NCI-H510A treated with DMSO at 0.1 percent for 48 hours (cell line): ENCODE measurements at regions not wholly inside any gene's neighbourhood (a gene's known extent, or its start where the extent isn't known, plus 50 kb on each side); places are given as distances from the start of the nearest gene placed in this dataset.

ENCODE experiments used
- DNase-seq: peaks from one replicate; lab custom pipeline; 2025; lab: John Stamatoyannopoulos, UW

DNA sequence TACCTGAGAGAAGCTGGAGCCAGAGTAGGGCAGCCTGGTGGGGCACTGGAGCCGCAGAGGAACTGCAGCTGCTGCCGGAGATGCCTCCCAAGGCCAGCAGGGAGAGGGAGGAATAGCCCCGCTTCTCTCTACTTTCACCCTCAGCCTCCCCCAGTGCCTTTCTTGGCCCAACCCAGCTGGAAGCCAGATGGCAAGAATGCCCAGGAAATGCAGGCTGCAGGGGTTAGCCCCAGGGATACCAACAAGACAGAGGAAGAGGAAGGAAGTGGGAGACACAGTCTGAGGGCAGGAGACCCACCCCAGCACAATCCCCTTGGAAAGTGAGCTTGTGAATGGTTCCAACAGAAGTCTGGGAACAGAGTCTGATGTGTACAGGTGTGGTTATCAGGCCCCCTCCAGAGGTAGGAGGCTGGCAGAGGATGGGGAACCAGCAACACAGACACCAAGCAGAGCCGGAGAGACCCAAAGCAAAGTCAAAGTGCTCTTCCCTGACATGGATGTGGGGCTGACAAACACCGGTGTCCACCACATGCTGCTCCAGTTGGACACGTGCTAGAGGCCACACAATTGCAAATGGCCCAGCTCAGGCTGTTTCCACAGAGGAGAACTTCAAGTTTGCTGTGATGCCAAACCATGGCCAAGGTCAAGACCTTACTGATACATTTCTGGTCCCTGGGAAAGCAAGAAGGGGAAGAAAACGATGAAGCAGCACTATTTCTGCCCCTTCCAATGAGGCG lies 418.8 kb upstream of the PROK2 start:
- DNase-seq, result no peak

DNA sequence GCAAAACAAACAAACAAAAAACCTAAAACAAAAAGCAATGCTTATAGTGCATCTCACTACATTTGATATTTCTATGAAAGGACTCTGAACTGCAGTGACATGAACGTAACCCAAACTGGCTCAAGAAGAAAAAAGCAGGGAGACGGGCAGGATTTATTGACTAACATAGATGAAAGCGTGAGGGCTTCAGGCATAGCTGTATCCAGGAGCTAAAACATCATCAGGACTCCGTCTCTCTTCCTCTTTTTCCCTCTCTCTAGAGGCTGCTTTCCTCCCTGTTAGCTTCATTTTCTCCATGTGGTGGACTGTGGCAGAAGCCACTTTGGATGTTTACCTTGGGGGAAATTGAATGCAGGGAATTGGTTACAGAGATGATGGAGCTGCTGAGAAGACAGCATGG lies 418.2 kb upstream of the PROK2 start:
- no peak for DNase-seq

GRCh38 chr3:72200332-72200731 lies 415.4 kb upstream of the PROK2 start:
- DNase-seq, result no peak

GRCh38 chr3:72199530-72199929 lies 414.6 kb upstream of the PROK2 start:
- DNase-seq, result no peak

- no peak for DNase-seq
Measured at GRCh38 chr3:72196377-72196929, 411.5 kb upstream of the PROK2 start.

GRCh38 chr3:72195895-72196294 lies 410.9 kb upstream of the PROK2 start:
- DNase-seq, result peak; percentile 2

DNA sequence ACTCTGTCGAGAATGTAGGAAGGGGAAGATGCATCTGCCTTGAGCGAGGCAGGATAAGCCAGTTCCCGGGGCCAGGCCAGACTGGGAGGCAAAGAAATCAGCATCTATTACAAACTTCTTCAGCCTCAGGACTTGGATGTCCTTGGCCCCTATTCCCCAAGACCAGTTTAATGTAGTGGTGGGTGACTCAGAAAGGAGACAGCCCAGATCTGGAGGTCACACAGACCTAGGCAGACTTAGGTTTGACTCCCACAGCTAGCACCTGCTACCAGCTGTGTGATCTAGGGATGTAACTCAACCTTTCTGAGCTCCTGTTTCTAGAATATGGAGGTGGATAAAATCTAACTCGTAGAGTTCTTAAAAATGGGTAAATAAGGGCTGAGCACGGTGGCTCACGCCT lies 409.5 kb upstream of the PROK2 start:
- no peak for DNase-seq

- DNase-seq, result no peak
Measured at GRCh38 chr3:72193771-72194430, 409.0 kb upstream of the PROK2 start.

DNA sequence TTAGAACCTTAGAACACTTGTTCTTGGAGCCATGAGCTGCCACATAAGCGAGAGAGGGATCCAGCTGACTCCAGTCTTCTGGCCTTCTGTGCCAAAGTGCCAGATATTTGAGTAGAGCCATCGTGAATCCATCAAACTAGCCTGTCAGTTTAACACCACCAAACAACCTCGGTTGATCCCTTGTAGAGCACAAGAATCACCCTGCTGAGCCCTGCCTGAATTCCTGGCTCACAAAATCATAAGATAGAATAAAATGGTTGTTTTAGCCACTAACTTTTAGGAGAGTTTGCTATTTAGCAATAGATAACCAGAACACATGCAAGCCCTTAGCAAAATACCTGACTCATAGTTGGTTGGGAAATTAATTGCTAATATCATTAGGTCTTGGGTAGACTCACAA lies 407.6 kb upstream of the PROK2 start:
- DNase-seq, result no peak

- DNase-seq, result no peak
Measured at GRCh38 chr3:72191209-72191960, 406.4 kb upstream of the PROK2 start.

DNA sequence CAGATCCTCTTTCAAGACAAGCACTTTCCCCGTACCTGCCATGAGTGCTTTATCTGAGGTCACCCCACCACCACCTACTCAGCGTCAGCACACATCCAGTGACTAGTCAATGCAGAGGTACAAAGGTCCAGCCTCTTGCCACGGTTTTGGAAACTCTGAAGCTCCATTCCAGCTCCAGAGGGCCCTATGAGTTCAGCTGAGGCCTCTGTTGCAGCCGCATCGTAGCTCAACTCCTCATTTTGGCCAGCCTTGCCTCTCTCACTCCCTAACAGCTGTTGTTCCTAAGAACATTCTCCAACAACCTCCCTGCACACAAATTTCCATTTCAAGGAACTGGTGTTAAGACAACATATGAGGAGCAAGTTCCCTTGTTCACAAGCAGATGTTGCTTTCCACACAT lies 405.1 kb upstream of the PROK2 start:
- DNase-seq, result no peak

DNA sequence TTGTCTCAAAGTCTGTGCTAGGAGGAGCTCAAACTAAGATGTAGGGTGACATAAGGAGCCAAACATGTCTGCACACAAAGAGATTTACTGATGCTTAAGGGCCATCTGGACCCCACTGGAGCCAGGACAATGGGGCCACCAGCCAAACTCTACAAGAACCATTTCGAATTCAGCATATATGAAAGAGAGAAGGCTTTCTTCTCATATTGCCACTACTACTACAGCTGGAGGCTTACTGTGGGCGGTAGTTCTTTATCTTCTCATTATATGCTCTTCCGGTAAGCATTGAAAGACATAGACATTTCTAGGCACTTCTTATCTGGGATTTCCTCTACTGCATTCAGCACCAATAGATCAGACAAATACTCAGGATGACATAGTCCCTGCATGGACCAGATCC lies 404.4 kb upstream of the PROK2 start:
- no peak for DNase-seq

DNA sequence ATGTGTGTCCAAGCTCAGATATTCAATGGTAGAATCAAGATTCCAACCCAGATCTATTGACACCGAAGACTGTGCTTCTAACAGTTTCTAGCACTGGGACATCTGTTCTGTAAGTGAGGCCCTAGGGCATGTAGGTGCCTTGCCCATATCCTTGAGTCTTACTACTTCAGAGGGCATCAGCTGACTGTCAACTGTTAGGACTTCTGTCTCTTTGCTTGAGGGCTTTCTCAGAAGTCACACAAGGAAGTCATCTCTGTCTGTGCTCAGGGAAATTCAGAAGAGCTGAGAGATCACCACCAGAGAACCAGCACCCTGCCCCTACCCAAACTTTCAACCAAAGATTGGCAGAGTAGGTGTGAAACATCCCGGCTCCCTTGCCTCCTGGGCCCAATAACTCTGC lies 403.6 kb upstream of the PROK2 start:
- DNase-seq, result no peak

- no peak for DNase-seq
Measured at GRCh38 chr3:72187131-72187530, 402.2 kb upstream of the PROK2 start.

- DNase-seq, result no peak
Measured at GRCh38 chr3:72186400-72186855, 401.5 kb upstream of the PROK2 start.

GRCh38 chr3:72185549-72186399 lies 400.8 kb upstream of the PROK2 start:
- no peak for DNase-seq

- no peak for DNase-seq
Measured at GRCh38 chr3:72183489-72183888, 398.5 kb upstream of the PROK2 start.

DNA sequence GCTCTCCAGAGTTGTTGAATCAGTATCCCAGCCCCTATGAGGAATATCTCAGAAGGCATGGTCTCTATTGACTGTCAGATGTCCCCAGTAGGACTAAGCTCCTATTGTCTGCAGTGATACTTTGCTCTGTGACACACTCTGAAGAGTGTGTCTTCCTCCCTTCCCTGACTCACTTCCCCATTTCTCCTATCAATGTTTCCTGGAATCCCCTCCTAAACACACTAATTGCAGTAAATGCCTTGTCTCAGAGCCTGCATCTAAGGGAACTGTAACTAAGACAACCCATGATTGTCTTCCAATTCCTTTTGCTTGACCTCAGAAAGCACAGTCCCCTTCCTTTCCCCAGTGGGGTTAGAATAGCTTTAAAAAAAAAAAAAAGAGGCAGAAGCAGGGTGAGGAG lies 397.3 kb upstream of the PROK2 start:
- no peak for DNase-seq

DNA sequence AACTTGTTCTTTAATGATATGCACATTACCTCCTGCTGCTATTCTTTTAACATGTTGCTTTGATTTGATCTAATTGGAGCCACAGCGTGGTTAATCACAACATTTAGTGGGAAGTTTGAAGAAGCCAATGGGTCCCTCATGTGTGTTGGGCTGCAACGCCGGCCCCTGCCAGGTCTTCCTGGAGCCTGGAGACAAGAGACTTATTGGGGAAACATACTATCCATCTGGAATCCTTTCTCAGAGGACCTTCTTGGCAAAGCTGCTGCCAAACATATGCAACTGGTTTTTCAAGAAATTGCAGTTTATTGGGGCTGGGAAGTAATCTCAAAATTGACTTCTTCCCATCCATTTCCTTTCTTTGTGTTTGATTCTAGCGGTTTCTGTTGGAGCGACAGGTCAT lies 396.3 kb upstream of the PROK2 start:
- no peak for DNase-seq

- DNase-seq, result no peak
Measured at GRCh38 chr3:72180405-72180804, 395.5 kb upstream of the PROK2 start.

DNA sequence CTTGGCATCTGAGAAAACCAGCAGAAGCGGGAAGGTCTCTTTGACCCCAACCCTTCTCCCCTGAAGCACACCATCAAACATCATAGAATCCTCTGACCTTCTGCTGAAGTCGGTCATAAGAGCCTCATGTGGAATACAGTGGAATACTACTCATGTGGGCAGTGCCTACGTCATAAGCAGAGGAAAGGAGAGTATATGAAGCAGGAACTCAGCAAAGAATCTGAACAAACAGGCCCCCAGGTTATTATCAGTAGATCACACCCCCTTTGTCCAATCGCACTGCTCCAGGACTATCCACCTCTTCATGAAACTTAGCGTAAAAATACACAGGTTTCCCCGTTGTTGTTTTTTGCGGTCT lies 394.1 kb upstream of the PROK2 start:
- no peak for DNase-seq
